GM21619 (cell line): ENCODE measurements at regions not wholly inside any gene's neighbourhood (a gene's known extent, or its start where the extent isn't known, plus 50 kb on each side); places are given as distances from the start of the nearest gene placed in this dataset.

Experiments
- ATAC-seq: cut with Tn5 transposase; IDR thresholded peaks from one replicate; pipeline ENCODE4 v1.9.1; 2021; ENCODE audit not compliant: unreplicated experiment

DNA sequence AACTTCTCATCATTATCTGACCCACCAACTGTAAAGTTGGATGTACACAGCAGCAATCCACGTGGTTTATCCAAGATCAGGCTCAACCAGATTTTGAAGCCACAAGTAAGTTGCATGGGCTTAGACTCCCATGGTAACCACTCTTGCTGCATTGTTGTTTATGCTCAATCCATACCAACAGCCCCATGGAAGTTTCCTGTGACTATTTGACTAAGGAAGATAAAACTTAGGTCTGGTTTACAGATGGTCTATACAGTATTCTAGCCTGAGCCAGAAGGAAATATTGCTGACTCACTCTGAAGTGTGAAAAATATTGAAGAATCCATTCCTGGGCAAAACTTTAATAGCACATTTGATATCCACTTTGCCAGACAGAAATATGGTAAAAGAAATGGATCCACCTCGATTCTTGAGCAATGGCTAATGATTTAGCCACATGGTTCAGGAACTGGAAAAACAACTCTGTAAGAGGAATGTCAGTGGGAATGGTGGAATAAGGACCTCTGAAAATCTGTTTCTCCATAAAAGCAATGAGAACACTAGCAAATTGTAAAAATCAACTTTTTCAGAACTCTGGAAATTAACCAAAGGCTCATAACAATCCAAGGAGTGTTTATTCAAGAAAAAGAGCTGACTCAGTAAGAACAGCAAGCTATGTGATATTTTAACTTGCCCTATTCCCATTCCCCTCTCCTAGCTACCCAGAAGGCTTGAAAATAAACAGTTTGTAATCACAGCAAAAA lies 162.9 kb upstream of the STT3B start:
- no peak for ATAC-seq

DNA sequence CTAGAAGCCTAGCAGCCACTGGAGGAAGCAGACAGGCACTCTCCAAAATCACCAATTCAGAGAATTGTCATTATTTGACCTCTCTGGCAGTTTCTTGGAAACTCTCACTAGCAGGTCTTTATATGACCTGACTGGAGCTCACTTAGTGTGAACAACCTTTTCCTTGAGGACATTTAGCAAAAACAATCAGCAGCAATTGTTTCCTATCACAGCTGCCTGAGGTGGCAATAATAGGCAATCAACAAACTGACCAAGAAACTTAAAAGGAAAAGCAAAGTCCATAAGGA lies 162.4 kb upstream of the STT3B start:
- no peak for ATAC-seq

DNA sequence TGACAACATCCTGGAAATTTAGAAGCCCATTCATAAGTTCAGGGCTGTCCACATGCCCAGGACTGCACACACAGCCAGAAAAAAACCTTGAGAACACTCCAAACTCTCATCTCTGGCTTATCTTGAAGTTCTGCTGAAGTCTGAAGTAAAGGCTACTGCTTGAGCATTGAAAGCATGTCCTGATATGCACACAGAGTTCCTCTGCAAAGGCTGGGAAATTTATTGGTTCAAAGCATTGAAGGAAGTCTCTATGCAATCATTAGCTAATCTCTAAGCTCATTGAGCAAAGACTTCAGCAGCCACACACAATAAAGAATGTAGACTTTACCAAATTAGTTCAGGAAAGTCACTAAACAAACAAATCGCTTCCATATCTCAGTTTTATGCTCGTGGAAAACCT lies 162.0 kb upstream of the STT3B start:
- no peak for ATAC-seq

DNA sequence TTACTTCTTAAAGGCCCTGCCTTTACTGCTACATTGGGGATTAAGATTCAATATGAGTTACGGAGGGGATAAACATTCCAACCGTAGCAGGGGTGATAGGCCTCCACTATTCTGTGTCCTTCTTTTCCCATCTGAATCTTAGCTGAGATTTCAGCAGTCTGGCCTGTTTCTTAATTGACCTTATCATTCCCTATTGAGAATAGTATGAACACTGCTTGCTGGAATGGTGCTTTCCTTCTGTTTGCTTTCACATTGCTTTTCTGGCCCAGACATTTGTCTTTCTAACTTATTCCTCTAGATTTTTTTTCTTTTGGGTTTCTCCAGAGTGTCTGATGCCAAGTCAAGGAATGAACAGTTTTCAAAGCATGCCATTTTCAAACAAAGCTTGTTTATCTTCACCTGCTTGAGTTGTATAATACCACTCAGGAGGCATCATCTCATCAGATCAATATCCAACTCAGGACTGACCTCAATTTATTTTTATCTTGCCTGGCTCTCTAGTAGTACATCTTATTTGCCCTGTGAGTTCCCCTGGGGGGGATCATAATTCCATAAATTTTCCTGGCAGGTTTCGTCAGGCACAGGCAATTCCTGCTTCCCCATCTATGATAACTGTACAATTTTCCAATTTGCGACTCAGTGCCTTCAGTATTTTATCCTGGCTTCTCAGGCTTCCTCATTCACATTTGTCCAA lies 161.1 kb upstream of the STT3B start:
- no peak for ATAC-seq

- no peak for ATAC-seq
These were observed 159.0 kb upstream of the STT3B start for GRCh38 chr3:31373681-31374080.

DNA sequence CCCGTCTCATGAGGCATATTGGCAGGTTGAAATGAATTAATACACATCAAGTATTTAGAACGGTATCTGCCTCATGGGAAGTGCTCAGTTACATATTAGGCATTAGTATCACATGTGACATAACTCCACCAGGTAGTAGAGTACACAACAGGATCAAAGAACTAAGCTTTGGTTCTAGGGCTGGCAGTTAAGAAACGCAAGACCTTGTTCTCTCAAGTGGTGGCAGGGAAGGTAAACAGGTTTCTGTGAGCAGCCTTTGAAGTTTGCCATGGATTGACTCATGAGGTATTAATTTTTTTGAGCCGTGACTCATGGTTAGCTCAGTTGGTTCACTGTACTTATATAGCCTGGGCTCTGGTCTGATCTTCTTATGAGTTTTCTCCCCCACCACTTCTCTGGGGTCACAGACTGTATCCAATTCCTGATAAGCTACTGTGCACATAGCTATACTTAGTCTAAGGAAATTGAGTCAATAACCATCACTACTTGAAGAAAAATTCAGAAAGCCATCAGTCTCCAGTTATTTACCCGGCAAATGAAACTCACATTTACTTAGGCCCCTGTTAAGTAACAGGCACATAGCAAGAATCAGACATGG lies 155.6 kb upstream of the STT3B start:
- no peak for ATAC-seq

DNA sequence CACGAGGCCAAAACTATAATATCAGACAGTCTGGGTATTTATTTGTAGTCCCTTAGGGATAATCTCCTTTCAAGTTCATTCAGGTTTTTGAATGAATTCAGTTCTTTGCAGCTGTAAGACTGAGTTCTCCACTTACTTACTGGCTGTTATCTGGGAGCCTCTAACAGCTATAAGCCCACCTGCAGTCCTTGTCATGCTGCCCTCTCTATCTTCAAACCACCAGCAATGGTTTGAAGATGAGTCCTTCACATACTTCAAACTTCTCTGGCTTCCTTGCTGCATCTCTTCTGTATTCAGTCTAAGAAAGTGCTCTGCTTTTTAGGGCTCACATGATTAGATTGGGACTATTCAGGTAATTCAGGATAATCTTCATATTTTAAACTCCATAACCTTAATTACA lies 154.5 kb upstream of the STT3B start:
- no peak for ATAC-seq

DNA sequence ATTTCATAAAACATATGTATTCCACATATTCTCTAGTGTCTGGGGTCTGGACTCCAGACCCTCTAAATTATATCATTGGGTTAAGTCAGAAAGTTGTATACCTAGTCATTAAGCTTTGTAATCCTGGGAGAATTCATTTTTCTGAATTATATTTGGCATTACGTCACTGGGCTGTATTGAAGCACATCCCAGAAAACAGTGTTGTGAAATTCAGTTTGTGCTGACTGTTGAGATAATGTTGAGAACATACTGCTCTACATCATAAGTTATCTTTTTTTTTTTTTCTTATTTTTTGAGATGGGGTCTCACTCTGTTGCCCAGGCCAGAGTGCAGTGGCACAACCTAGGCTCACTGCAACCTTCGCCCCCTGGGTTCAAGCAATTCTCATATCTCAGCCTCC lies 153.1 kb upstream of the STT3B start:
- ATAC-seq: no peak

- ATAC-seq: no peak
These were observed 149.9 kb upstream of the STT3B start for GRCh38 chr3:31382856-31383255.

DNA sequence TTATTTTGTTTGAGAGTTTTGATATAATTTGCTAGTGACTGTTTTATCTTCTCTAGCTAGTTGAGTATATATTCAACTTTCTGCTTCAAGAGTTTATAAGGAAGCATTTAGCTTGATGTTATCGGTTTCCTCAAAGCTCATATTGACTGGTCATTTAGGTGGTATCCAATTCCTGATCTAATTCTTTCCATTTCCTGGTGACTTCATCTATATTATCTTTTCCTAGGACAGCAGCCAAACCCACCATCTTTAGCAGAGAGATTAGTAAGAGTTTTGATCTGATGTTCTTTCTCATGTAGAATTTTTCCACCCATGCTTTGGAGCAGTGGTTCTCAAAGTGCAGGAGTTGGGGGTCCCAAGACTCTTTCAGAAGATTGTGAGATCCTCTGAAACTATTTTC lies 148.6 kb upstream of the STT3B start:
- ATAC-seq: no peak

DNA sequence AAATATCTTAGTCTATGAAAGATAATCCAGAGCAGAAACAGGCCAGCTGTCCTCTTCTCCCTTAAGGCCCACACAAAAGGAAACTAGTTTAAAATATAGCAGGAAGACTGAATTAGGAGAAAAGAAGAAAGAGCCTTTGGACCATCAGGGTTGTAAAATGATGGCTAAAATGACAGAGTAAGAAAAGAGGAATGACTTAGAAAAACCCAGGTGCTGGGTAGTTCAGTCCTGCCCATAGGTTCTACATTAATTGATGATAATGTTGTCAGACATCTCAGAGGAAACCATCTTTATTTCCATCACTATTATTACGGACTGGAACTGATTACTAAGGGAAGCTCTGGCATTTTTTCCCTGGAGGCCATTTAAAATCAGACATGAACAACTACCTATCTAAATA lies 142.8 kb upstream of the STT3B start:
- no peak for ATAC-seq

DNA sequence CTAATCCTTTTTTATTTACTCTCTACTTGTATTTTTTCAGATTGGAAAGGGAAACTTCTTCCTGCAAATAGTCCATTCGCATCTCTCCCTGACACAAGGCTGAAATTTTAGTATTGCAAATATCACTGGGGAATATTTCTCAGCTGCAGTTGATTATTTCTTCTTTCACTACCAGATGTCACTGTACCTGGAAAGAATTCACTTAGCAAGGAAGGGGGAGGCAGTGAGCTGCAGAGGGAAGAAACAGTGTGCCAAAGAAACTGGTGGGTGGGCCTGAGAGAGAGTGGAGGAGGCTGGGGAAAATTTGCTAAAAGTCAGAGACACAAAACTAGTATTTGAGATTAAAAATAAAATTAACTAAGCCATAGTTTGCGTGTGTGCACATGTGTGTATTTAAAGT lies 142.3 kb upstream of the STT3B start:
- ATAC-seq: no peak

DNA sequence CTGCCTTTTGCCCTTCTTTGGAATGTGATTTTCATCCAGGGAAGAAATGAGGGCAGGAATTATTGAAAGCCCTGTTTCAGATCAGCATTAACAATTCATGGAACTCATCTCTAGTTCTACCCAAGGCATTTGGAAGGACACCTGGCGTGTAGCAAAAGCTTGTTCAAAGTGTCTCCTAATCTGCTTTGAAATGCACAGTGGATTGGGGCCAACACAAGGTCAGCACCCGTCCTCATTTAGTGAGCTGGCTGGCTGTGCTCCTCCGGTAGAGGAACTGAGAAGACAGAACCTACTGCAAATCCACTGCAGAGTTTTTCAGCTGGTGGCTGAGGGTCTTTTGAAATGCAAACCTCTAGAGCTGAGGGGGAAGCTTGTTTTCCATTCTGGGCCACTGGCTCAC lies 141.6 kb upstream of the STT3B start:
- ATAC-seq: no peak

DNA sequence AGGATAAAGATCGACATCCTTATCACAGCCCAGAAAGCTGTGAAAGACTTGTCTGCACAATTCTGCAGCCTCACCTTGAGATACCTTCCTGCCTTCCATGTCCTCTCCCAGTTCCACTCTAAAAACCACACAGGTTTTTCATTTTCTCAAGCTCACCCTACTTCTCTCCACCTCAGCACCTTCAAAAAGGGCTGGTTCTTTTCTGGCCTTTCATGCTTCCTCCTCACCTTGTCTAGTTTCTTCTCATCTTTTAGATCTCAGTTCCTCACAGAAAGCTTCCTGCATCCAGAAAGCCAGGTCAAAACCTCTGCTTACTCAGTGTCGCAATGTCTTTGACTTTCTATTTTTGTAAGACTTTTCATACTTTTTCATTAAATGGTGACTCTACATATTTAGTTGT lies 140.2 kb upstream of the STT3B start:
- ATAC-seq: peak; percentile 60

DNA sequence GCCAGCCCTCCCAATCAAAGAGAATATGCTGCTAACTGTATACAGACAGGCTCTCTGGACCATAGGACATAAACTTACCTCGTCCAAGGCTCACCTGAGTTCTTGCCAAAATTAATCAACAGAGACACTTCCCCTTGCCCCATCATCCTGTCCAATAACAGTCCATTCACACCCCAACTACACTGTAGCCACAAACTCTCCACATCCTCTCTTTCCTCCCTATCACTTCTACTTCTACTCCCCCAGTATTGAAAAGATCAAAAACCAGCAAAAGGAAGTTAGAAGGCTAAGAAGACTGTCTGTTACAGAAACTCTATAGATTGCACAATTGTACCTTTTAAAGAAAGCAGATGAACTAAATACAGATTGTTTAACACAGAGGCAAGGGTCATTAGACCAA lies 133.5 kb upstream of the STT3B start:
- ATAC-seq: no peak

DNA sequence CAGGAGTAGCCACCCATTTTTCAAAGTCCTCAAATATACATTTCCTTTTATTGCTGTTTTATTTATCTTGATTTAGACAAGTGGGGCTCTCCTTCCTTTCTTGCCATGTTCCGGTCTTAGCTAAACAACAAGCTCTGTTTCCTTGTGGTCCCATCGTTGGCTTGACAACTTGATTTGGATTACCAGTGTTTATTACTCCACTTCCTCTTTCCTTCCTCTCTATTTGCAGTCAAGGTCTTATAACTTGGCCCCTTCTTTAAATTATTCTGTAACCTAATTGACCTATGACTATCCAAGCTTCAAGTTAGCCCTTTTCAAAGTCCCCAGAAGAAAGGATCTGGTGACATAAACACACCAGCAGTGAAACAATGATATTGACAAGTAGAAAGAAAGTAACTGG lies 130.6 kb upstream of the STT3B start:
- ATAC-seq: no peak

- ATAC-seq: no peak
These were observed 129.5 kb upstream of the STT3B start for GRCh38 chr3:31403197-31403596.

DNA sequence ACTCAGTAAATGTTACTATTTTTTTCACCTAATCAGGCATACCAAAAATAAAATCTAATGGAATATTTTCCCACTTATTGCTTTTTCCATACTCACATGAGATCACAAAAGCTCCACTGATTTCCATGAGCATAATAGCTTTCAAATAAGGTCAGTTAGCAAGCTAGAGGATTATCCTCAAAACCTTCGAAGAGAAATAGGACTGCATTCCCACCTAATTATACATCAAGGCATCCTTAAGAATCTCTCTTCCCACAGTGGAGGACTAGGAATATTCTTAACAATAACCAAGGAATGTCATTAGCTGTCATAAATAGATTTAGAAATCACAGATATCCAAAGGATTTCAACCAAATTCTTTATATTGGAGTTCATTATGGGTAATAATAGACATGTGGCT lies 127.9 kb upstream of the STT3B start:
- ATAC-seq: no peak

- no peak for ATAC-seq
These were observed 127.2 kb upstream of the STT3B start for GRCh38 chr3:31405515-31405914.

DNA sequence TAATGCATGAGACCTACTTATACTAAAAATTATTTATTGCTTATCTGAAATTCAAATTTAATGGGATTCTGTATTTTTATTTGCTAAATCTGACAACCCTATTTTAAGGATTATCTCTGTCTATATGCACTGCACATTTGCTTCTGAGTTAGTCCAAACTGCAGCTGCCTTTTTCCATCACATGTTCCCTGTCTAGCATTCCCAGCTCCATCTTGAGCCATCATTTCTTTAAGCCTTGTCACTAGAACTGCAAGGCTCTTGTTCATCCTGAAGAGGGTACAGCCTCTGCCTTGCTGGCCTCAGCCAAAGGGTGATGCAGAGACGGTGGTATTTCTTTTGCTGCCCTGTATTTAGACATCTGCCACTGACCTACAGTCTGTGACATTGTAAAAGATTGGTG lies 125.8 kb upstream of the STT3B start:
- no peak for ATAC-seq

- ATAC-seq: no peak
These were observed 125.1 kb upstream of the STT3B start for GRCh38 chr3:31407665-31408064.

DNA sequence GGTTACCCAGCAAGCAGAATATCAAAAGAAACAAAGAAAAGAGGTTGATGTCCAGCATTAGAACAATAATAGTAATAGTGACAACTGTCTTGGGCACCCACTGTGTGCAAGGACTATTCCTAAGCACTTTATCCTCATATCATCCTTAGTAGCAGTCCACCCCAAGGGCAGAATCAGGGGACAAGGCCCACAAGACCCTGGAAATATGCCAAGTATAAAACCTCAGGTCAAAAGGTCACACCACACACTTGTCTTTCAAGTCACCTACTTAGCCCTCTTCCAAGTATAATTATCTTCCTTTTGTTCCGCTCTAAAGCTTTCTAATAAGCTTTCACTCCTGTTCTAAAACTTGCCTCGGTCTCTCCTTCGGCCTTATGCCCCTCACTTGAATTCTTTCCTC lies 124.0 kb upstream of the STT3B start:
- ATAC-seq: no peak

DNA sequence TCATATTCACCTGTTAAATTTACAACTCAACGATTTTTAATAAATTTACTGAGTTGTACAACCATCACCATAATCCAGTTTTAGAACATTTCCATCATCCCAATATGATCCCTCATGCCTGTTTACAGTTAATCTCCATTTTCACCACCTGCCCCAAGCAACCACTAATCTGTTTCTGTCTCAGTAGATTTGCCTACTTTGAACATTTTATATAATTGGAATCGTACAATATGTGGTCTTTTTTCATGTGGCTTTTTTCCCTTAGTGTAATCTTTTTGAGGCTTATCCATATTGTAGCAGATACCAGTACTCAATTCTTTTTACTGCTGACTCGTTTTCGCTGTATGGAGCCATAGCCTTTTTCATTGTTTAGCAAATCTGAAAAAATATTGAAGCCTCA lies 123.3 kb upstream of the STT3B start:
- no peak for ATAC-seq
